ENCODE measurements at regions not wholly inside any gene's neighbourhood (a gene's known extent, or its start where the extent isn't known, plus 50 kb on each side); places are given as distances from the start of the nearest gene placed in this dataset.

DNA sequence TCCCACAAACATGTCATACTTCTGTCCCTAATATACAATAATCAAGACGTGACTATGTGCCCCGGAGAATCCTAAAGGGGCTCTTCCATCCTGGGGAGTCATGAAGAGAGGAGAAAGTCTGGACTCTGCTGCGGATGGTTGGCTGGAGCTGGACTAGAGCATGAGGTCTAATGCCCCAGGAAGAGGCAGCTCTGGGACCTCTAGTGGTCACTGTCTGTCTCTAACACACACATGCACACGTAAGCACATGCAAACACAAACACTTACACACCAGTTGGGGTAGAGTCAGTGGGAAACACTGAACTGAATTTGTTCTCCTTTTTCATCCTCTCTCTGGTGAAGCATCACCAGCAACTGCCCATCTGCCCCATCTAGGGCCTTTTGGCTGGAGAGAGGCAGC is 271.6 kb downstream of the TDRD15 start:
- TF ChIP-seq TAF1 (IDR thresholded peaks at IDR 0.05; ENCODE audit: borderline replicate concordance, insufficient read depth, low read length) (no peak), POLR2AphosphoS5 (IDR thresholded peaks at IDR 0.05; ENCODE audit: low read depth, low read length) (no peak), SIN3A (IDR thresholded peaks at IDR 0.05; ENCODE audit: borderline replicate concordance, insufficient read depth, low read length) (no peak), FOXP2 (optimal IDR thresholded peaks at IDR 0.05; ENCODE audit: borderline replicate concordance, extremely low read depth, extremely low read length, insufficient read depth) (no peak)
- TF ChIP-seq, protein P1, sequence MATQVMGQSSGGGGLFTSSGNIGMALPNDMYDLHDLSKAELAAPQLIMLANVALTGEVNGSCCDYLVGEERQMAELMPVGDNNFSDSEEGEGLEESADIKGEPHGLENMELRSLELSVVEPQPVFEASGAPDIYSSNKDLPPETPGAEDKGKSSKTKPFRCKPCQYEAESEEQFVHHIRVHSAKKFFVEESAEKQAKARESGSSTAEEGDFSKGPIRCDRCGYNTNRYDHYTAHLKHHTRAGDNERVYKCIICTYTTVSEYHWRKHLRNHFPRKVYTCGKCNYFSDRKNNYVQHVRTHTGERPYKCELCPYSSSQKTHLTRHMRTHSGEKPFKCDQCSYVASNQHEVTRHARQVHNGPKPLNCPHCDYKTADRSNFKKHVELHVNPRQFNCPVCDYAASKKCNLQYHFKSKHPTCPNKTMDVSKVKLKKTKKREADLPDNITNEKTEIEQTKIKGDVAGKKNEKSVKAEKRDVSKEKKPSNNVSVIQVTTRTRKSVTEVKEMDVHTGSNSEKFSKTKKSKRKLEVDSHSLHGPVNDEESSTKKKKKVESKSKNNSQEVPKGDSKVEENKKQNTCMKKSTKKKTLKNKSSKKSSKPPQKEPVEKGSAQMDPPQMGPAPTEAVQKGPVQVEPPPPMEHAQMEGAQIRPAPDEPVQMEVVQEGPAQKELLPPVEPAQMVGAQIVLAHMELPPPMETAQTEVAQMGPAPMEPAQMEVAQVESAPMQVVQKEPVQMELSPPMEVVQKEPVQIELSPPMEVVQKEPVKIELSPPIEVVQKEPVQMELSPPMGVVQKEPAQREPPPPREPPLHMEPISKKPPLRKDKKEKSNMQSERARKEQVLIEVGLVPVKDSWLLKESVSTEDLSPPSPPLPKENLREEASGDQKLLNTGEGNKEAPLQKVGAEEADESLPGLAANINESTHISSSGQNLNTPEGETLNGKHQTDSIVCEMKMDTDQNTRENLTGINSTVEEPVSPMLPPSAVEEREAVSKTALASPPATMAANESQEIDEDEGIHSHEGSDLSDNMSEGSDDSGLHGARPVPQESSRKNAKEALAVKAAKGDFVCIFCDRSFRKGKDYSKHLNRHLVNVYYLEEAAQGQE (IDR thresholded peaks at IDR 0.05; ENCODE audit: insufficient read depth in 1 of 2, low read depth in 2 of 2, low read length in 2 of 2) = no peak

GRCh38 chr2:21396252-21396651 is 272.5 kb downstream of the TDRD15 start:
- TF ChIP-seq, protein P1 (IDR thresholded peaks at IDR 0.05; ENCODE audit: insufficient read depth in 1 of 2, low read depth in 2 of 2, low read length in 2 of 2) = no peak
- no peak for TF ChIP-seq POLR2AphosphoS5 (IDR thresholded peaks at IDR 0.05; ENCODE audit: low read depth, low read length)
- no peak for TF ChIP-seq SIN3A (IDR thresholded peaks at IDR 0.05; ENCODE audit: borderline replicate concordance, insufficient read depth, low read length)
- no peak for TF ChIP-seq FOXP2 (optimal IDR thresholded peaks at IDR 0.05; ENCODE audit: borderline replicate concordance, extremely low read depth, extremely low read length, insufficient read depth)
- no peak for TF ChIP-seq TAF1 (IDR thresholded peaks at IDR 0.05; ENCODE audit: borderline replicate concordance, insufficient read depth, low read length)

- TF ChIP-seq FOXP2 (optimal IDR thresholded peaks at IDR 0.05; ENCODE audit: borderline replicate concordance, extremely low read depth, extremely low read length, insufficient read depth) (no peak), SIN3A (IDR thresholded peaks at IDR 0.05; ENCODE audit: borderline replicate concordance, insufficient read depth, low read length) (no peak), POLR2AphosphoS5 (IDR thresholded peaks at IDR 0.05; ENCODE audit: low read depth, low read length) (no peak), TAF1 (IDR thresholded peaks at IDR 0.05; ENCODE audit: borderline replicate concordance, insufficient read depth, low read length) (no peak)
- TF ChIP-seq, protein P1 (IDR thresholded peaks at IDR 0.05; ENCODE audit: insufficient read depth in 1 of 2, low read depth in 2 of 2, low read length in 2 of 2) = peak in 1 of 2 experiments; percentile 40; a peak in 1 of 4 replicates
These were observed 277.4 kb downstream of the TDRD15 start for GRCh38 chr2:21401022-21401698.

DNA sequence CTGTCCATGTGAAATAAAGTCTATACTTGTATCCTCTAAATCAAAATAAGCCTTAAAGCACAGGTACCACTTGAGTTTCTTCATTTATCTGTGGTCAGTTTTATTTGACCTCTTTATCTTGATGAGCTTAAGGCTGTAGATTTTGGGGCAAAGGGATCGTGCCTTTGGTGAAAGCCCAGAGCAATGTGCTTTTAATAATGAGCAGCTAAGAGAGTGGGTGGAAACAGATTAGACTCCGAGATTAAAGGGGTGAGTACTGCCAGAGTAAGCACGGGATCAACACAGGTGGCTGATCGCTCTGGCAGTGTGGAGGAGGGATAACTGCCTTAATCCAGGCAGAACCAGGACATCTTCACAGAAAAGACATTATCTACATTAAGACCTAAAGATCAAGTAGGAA is 280.4 kb downstream of the TDRD15 start:
- no peak for TF ChIP-seq SIN3A (IDR thresholded peaks at IDR 0.05; ENCODE audit: borderline replicate concordance, insufficient read depth, low read length)
- TF ChIP-seq POLR2AphosphoS5 (IDR thresholded peaks at IDR 0.05; ENCODE audit: low read depth, low read length) = no peak
- TF ChIP-seq, protein P1 (IDR thresholded peaks at IDR 0.05; ENCODE audit: insufficient read depth in 1 of 2, low read depth in 2 of 2, low read length in 2 of 2) = no peak
- TF ChIP-seq FOXP2 (optimal IDR thresholded peaks at IDR 0.05; ENCODE audit: borderline replicate concordance, extremely low read depth, extremely low read length, insufficient read depth) = no peak

Measured in PFSK-1 (cell line).